GM12865 (cell line): ENCODE measurements at regions not wholly inside any gene's neighbourhood (a gene's known extent, or its start where the extent isn't known, plus 50 kb on each side); places are given as distances from the start of the nearest gene placed in this dataset.
"Not testable (repeated sequence)": the region's sequence is repeated elsewhere in the genome, so short reads cannot be mapped to it uniquely, and the experiment has no call there.

ENCODE experiments used
- DNase-seq: peaks from one replicate; pipeline ENCODE4 v3.0.0; 2010; ENCODE audit warnings: low read depth
- H3K4me3 ChIP-seq: 2 replicates; pipeline ENCODE4 v1.5.1; 2011; ENCODE audit warnings: mild to moderate bottlenecking, low read depth, low read length, control low read depth
- CTCF ChIP-seq: IDR thresholded peaks from 2 replicates; pipeline ENCODE4 v1.5.1; 2011; ENCODE audit warnings: low read length, control low read depth, low read depth, inconsistent platforms; ENCODE audit not compliant: insufficient read depth; ENCODE audit errors: missing control alignments

GRCh38 chr4:28062562-28062961 is 1201.9 kb downstream of the STIM2 start:
- H3K4me3 ChIP-seq: no peak overlapping the region
- DNase-seq: no peak
- no peak for TF ChIP-seq CTCF

GRCh38 chr4:28073860-28074555 is 1213.4 kb downstream of the STIM2 start:
- no peak overlapping the region for H3K4me3 ChIP-seq
- no peak for TF ChIP-seq CTCF
- DNase-seq: no peak

GRCh38 chr4:28075401-28075956 is 1214.8 kb downstream of the STIM2 start:
- DNase-seq: no peak
- TF ChIP-seq CTCF: no peak
- no peak overlapping the region for H3K4me3 ChIP-seq

GRCh38 chr4:28077203-28077602 is 1216.6 kb downstream of the STIM2 start:
- not testable (repeated sequence) for DNase-seq, H3K4me3 ChIP-seq

GRCh38 chr4:28082686-28083390 is 1222.2 kb downstream of the STIM2 start:
- no peak for TF ChIP-seq CTCF
- no peak for DNase-seq
- H3K4me3 ChIP-seq: no peak overlapping the region

GRCh38 chr4:28092610-28093009 is 1232.0 kb downstream of the STIM2 start:
- no peak overlapping the region for H3K4me3 ChIP-seq
- TF ChIP-seq CTCF: no peak
- DNase-seq: no peak

GRCh38 chr4:28093071-28093470 is 1232.4 kb downstream of the STIM2 start:
- no peak for DNase-seq
- H3K4me3 ChIP-seq: no peak overlapping the region
- TF ChIP-seq CTCF: no peak
